GM20000 (cell line): ENCODE measurements at regions not wholly inside any gene's neighbourhood (a gene's known extent, or its start where the extent isn't known, plus 50 kb on each side); places are given as distances from the start of the nearest gene placed in this dataset.

Experiments
- DNase-seq: peaks from one replicate; pipeline ENCODE4 v3.0.0; 2012; ENCODE audit warnings: low spot score
- CTCF ChIP-seq: IDR thresholded peaks from 2 replicates; pipeline ENCODE4 v1.5.1; 2012; ENCODE audit warnings: mild to moderate bottlenecking, control low read depth; ENCODE audit errors: extremely low read depth, missing control alignments

- DNase-seq = no peak
- TF ChIP-seq CTCF = no peak
Observed at GRCh38 chr5:86858442-86858841, 240.7 kb downstream of the COX7C start.

GRCh38 chr5:86861512-86861911 is 243.8 kb downstream of the COX7C start:
- no peak for DNase-seq
- TF ChIP-seq CTCF = no peak

GRCh38 chr5:86862093-86862492 is 244.4 kb downstream of the COX7C start:
- no peak for DNase-seq
- TF ChIP-seq CTCF = no peak

- DNase-seq = no peak
- no peak for TF ChIP-seq CTCF
Observed at GRCh38 chr5:86864051-86864450, 246.3 kb downstream of the COX7C start.

GRCh38 chr5:86865256-86865785 is 247.6 kb downstream of the COX7C start:
- DNase-seq = no peak
- TF ChIP-seq CTCF = no peak

- no peak for TF ChIP-seq CTCF
- no peak for DNase-seq
Observed at GRCh38 chr5:86866036-86866435, 248.3 kb downstream of the COX7C start.

- no peak for TF ChIP-seq CTCF
- no peak for DNase-seq
Observed at GRCh38 chr5:86869268-86869667, 251.5 kb downstream of the COX7C start.
